ENCODE measurements at regions not wholly inside any gene's neighbourhood (a gene's known extent, or its start where the extent isn't known, plus 50 kb on each side); places are given as distances from the start of the nearest gene placed in this dataset.

- no peak for TF ChIP-seq TAF1 (IDR thresholded peaks at IDR 0.05; ENCODE audit: borderline replicate concordance, low read depth, low read length)
- TF ChIP-seq POLR2AphosphoS5 (IDR thresholded peaks at IDR 0.05; ENCODE audit: low read depth, low read length), result no peak
Measured at GRCh38 chr3:14312375-14312774, 90.0 kb upstream of the SLC6A6 start.
